ENCODE measurements at regions not wholly inside any gene's neighbourhood (a gene's known extent, or its start where the extent isn't known, plus 50 kb on each side); places are given as distances from the start of the nearest gene placed in this dataset.

GRCh38 chr17:33401249-33401648, 108.2 kb upstream of the ASIC2 start:
- Histone ChIP-seq H3K4me2 (ENCODE audit: extremely low read depth, insufficient read depth, low read length) (no peak overlapping the region), H3K79me2 (ENCODE audit: control insufficient read depth, insufficient read depth, low read length) (no peaks in the 10 kb centered on the region), H3K9ac (ENCODE audit: insufficient read depth, low read length) (no peak overlapping the region), H3K9me3 (ENCODE audit: control insufficient read depth, insufficient read depth, low read depth, low read length) (no peaks in the 10 kb centered on the region), H4K20me1 (ENCODE audit: control insufficient read depth, extremely low read depth, insufficient read depth, low read length) (no peaks in the 10 kb centered on the region), H3K4me1 (ENCODE audit: control insufficient read depth, extremely low read depth, insufficient read depth, low read length) (no peaks in the 10 kb centered on the region), H3K27ac (ENCODE audit: insufficient read depth, low read length) (no peak overlapping the region), H2AFZ (ENCODE audit: low read length) (no peak overlapping the region), H3K4me3 (replicated peaks in 1 of 4; ENCODE audit: control extremely low read depth in 1 of 4, insufficient read depth in 1 of 4, low read depth in 3 of 4, low read length in 4 of 4) (no peak overlapping the region), H3K27me3 (ENCODE audit: control insufficient read depth, insufficient read depth, low read length) (no peaks in the 10 kb centered on the region), H3K36me3 (ENCODE audit: control insufficient read depth, insufficient read depth, low read length) (no peaks in the 10 kb centered on the region)
- TF ChIP-seq EZH2 (IDR thresholded peaks at IDR 0.05; ENCODE audit: low read length, missing control alignments), result no peak
- no peak for TF ChIP-seq CTCF (conservative IDR thresholded peaks at IDR 0.05 in 1 of 2, IDR thresholded peaks at IDR 0.05 in 1 of 2; ENCODE audit: low read depth in 1 of 2, low read length in 2 of 2)
- DNase-seq (ENCODE audit: low read depth in 2 of 2), result no peak

DNA sequence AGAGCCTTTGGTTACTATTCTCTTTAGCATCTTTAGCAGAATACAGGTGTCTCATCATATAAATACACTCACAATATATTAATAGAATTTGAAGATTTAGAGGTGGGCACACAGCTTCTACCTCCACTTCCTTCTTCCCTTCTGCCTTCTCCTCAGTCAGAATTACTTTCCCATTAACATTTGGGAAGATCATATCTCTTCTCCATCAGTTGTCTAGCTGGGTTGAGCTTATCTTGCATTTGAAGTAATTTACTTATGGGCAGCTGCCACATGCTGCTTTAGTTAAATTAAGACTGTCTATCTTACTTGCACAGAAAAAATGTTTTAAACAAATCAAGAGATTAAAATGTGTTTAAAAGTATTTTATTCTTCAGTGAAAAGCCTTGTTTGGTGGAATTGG, 110.1 kb upstream of the ASIC2 start:
- H2AFZ ChIP-seq (ENCODE audit: low read length), result no peak overlapping the region
- H3K79me2 ChIP-seq (ENCODE audit: control insufficient read depth, insufficient read depth, low read length), result no peaks in the 10 kb centered on the region
- H3K4me2 ChIP-seq (ENCODE audit: extremely low read depth, insufficient read depth, low read length), result no peak overlapping the region
- no peak for DNase-seq (ENCODE audit: low read depth in 2 of 2)
- H3K36me3 ChIP-seq (ENCODE audit: control insufficient read depth, insufficient read depth, low read length), result no peaks in the 10 kb centered on the region
- no peak overlapping the region for H3K9ac ChIP-seq (ENCODE audit: insufficient read depth, low read length)
- no peaks in the 10 kb centered on the region for H3K9me3 ChIP-seq (ENCODE audit: control insufficient read depth, insufficient read depth, low read depth, low read length)
- TF ChIP-seq CTCF (conservative IDR thresholded peaks at IDR 0.05 in 1 of 2, IDR thresholded peaks at IDR 0.05 in 1 of 2; ENCODE audit: low read depth in 1 of 2, low read length in 2 of 2), result no peak
- no peak for TF ChIP-seq EZH2 (IDR thresholded peaks at IDR 0.05; ENCODE audit: low read length, missing control alignments)
- no peak overlapping the region for H3K4me3 ChIP-seq (replicated peaks in 1 of 4; ENCODE audit: control extremely low read depth in 1 of 4, insufficient read depth in 1 of 4, low read depth in 3 of 4, low read length in 4 of 4)
- no peaks in the 10 kb centered on the region for H4K20me1 ChIP-seq (ENCODE audit: control insufficient read depth, extremely low read depth, insufficient read depth, low read length)
- H3K4me1 ChIP-seq (ENCODE audit: control insufficient read depth, extremely low read depth, insufficient read depth, low read length), result no peaks in the 10 kb centered on the region
- no peaks in the 10 kb centered on the region for H3K27me3 ChIP-seq (ENCODE audit: control insufficient read depth, insufficient read depth, low read length)
- H3K27ac ChIP-seq (ENCODE audit: insufficient read depth, low read length), result no peak overlapping the region

DNA sequence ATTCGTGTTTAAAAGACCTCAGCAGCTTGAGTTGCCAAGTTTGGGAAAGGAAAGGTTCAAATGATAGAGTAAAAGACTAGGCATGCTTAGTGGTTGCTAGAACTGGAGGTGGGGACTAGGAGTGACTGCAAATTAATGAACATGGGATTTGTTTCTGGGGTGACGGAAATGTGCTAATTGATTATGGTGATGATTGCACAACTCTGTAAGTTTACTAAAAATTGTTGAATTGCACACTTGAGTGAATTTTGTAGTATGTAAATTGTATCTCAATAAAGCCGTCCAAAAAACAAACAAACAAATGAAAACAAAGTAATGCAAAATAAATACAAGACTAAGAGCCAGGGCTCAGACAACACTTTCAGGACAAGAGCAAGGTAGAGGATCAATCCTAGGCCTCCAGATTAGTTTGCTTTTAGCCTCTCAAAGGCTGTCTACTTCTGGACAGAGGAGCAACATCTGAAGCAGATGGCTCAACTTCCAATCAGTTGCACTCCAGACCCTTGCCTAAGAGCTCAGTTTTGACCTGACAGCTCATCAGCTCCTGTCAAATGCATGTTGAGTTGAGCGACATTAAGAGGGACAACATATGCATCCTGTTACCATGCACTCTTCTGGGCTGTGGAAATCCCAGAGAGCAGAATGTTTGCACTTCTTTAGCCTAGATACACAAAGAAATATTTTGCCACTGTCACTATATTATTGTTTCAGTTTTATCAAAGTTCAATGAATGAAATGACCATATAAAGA, 111.2 kb upstream of the ASIC2 start:
- Histone ChIP-seq H4K20me1 (ENCODE audit: control insufficient read depth, extremely low read depth, insufficient read depth, low read length) (no peaks in the 10 kb centered on the region), H3K79me2 (ENCODE audit: control insufficient read depth, insufficient read depth, low read length) (no peaks in the 10 kb centered on the region), H2AFZ (ENCODE audit: low read length) (no peak overlapping the region), H3K9ac (ENCODE audit: insufficient read depth, low read length) (no peak overlapping the region), H3K4me3 (replicated peaks in 1 of 4; ENCODE audit: control extremely low read depth in 1 of 4, insufficient read depth in 1 of 4, low read depth in 3 of 4, low read length in 4 of 4) (no peak overlapping the region), H3K4me1 (ENCODE audit: control insufficient read depth, extremely low read depth, insufficient read depth, low read length) (no peaks in the 10 kb centered on the region), H3K9me3 (ENCODE audit: control insufficient read depth, insufficient read depth, low read depth, low read length) (no peaks in the 10 kb centered on the region), H3K27me3 (ENCODE audit: control insufficient read depth, insufficient read depth, low read length) (no peaks in the 10 kb centered on the region), H3K4me2 (ENCODE audit: extremely low read depth, insufficient read depth, low read length) (no peak overlapping the region), H3K36me3 (ENCODE audit: control insufficient read depth, insufficient read depth, low read length) (no peaks in the 10 kb centered on the region), H3K27ac (ENCODE audit: insufficient read depth, low read length) (no peak overlapping the region)
- TF ChIP-seq EZH2 (IDR thresholded peaks at IDR 0.05; ENCODE audit: low read length, missing control alignments) (no peak), CTCF (conservative IDR thresholded peaks at IDR 0.05 in 1 of 2, IDR thresholded peaks at IDR 0.05 in 1 of 2; ENCODE audit: low read depth in 1 of 2, low read length in 2 of 2) (no peak)
- DNase-seq (ENCODE audit: low read depth in 2 of 2), result no peak

All from fibroblast of lung (primary cell).